ENCODE measurements at regions not wholly inside any gene's neighbourhood (a gene's known extent, or its start where the extent isn't known, plus 50 kb on each side); places are given as distances from the start of the nearest gene placed in this dataset.

- TF ChIP-seq CTCF (IDR thresholded peaks at IDR 0.05; ENCODE audit: unreplicated experiment), result no peak
- H3K4me3 Mint-ChIP-seq (ENCODE audit: unreplicated experiment), result no peak overlapping the region
These were observed 285.9 kb downstream of the PSAT1 start for GRCh38 chr9:78582821-78583220.

DNA sequence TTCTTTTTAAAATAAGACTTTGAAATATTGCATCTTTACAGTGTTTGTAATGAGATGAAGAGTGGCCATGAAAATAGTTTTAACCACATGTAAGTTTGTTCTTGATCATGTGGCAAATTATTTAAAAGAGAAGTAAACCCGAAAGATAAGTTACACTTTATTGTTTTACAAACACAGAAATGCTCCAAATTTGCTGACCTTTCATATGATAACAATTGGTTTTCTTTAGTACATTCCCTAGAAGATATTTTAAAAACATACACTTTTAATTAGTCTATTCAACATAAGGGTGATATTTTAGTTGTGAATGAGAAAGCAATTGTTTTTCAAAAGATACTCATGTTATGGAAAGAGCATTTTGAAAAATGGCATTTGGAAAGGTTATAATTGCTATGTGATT lies 287.7 kb downstream of the PSAT1 start:
- DNase-seq (ENCODE audit: low spot score), result no peak

More at GRCh38 chr9:78582821-78583220, 285.9 kb downstream of the PSAT1 start:
- Mint-ChIP-seq H3K9me3 (ENCODE audit: unreplicated experiment) (no peaks in the 10 kb centered on the region), H3K36me3 (ENCODE audit: low read depth, unreplicated experiment) (no peaks in the 10 kb centered on the region), H3K27me3 (ENCODE audit: unreplicated experiment) (no peaks in the 10 kb centered on the region), H3K27ac (ENCODE audit: unreplicated experiment) (no peak overlapping the region), H3K4me1 (ENCODE audit: unreplicated experiment) (no peaks in the 10 kb centered on the region)
- DNase-seq (ENCODE audit: low spot score), result no peak

GRCh38 chr9:78585909-78586308 lies 289.0 kb downstream of the PSAT1 start:
- no peak for DNase-seq (ENCODE audit: low spot score)
- Mint-ChIP-seq H3K27ac (ENCODE audit: unreplicated experiment) (no peak overlapping the region), H3K4me3 (ENCODE audit: unreplicated experiment) (no peak overlapping the region), H3K4me1 (ENCODE audit: unreplicated experiment) (no peaks in the 10 kb centered on the region), H3K36me3 (ENCODE audit: low read depth, unreplicated experiment) (no peaks in the 10 kb centered on the region), H3K9me3 (ENCODE audit: unreplicated experiment) (no peaks in the 10 kb centered on the region), H3K27me3 (ENCODE audit: unreplicated experiment) (no peaks in the 10 kb centered on the region)
- TF ChIP-seq CTCF (IDR thresholded peaks at IDR 0.05; ENCODE audit: unreplicated experiment), result no peak

More for the DNA sequence above, 287.7 kb downstream of the PSAT1 start:
- Mint-ChIP-seq H3K27ac (ENCODE audit: unreplicated experiment) (no peak overlapping the region), H3K4me3 (ENCODE audit: unreplicated experiment) (no peak overlapping the region), H3K36me3 (ENCODE audit: low read depth, unreplicated experiment) (no peaks in the 10 kb centered on the region), H3K27me3 (ENCODE audit: unreplicated experiment) (no peaks in the 10 kb centered on the region), H3K9me3 (ENCODE audit: unreplicated experiment) (no peaks in the 10 kb centered on the region), H3K4me1 (ENCODE audit: unreplicated experiment) (no peaks in the 10 kb centered on the region)
- TF ChIP-seq CTCF (IDR thresholded peaks at IDR 0.05; ENCODE audit: unreplicated experiment), result no peak

DNA sequence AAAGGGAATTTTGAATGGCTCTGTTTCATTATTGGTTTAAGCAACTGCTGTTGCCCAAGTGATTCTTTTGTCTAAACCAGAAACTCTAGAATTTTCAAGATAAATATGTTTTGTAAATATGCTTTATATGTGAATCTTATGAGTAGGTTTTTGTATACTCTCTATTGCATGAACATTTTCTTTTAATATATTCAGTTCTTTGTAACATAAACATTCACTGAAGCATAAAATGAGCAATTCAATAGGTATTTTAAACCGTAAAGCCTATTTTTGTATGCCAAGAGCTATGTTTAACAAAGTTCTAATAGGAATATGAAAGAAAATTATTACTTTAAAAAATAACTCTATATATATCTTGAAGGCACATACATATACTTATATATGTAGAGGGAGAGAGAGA lies 293.1 kb downstream of the PSAT1 start:
- DNase-seq (ENCODE audit: low spot score), result no peak
- no peak overlapping the region for H3K4me3 Mint-ChIP-seq (ENCODE audit: unreplicated experiment)
- H3K36me3 Mint-ChIP-seq (ENCODE audit: low read depth, unreplicated experiment), result no peaks in the 10 kb centered on the region
- H3K4me1 Mint-ChIP-seq (ENCODE audit: unreplicated experiment), result no peaks in the 10 kb centered on the region
- no peaks in the 10 kb centered on the region for H3K9me3 Mint-ChIP-seq (ENCODE audit: unreplicated experiment)
- H3K27me3 Mint-ChIP-seq (ENCODE audit: unreplicated experiment), result no peaks in the 10 kb centered on the region
- no peak overlapping the region for H3K27ac Mint-ChIP-seq (ENCODE audit: unreplicated experiment)
- no peak for TF ChIP-seq CTCF (IDR thresholded peaks at IDR 0.05; ENCODE audit: unreplicated experiment)

DNA sequence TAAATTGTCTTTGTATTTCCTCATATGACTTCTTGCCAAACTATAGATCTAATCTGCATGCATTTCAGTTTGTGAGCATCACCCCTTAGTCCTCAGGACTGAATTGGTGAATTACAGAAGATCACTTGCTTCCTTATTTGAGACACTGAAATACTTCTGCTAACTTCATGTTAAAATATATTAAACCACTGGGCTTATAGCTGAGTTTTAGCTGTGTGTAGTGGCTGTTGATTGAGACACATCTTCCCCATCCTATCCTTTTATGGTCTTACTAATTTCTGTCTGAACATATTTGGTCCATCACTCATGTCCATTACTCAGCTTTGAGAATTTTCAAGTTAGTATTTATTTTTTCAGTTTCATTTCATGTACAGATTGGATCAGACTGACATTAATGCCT lies 295.9 kb downstream of the PSAT1 start:
- TF ChIP-seq CTCF (IDR thresholded peaks at IDR 0.05; ENCODE audit: unreplicated experiment), result no peak
- no peaks in the 10 kb centered on the region for H3K9me3 Mint-ChIP-seq (ENCODE audit: unreplicated experiment)
- H3K27me3 Mint-ChIP-seq (ENCODE audit: unreplicated experiment), result no peaks in the 10 kb centered on the region
- no peak for DNase-seq (ENCODE audit: low spot score)
- no peaks in the 10 kb centered on the region for H3K4me1 Mint-ChIP-seq (ENCODE audit: unreplicated experiment)
- no peak overlapping the region for H3K27ac Mint-ChIP-seq (ENCODE audit: unreplicated experiment)
- no peak overlapping the region for H3K4me3 Mint-ChIP-seq (ENCODE audit: unreplicated experiment)
- H3K36me3 Mint-ChIP-seq (ENCODE audit: low read depth, unreplicated experiment), result no peaks in the 10 kb centered on the region
